Fibroblast of lung (primary cell): ENCODE measurements at regions not wholly inside any gene's neighbourhood (a gene's known extent, or its start where the extent isn't known, plus 50 kb on each side); places are given as distances from the start of the nearest gene placed in this dataset.

Experiments
- CTCF ChIP-seq, 2 donors: IDR thresholded peaks in 1 of 2; conservative IDR thresholded peaks in 1 of 2; 1 replicate in 1 of 2; 2 replicates in 1 of 2; pipeline ENCODE4 v1.5.1; 2011 to 2012; ENCODE audit warnings: low read length in 2 of 2, control low read depth in 1 of 2, inconsistent platforms in 1 of 2, low read depth in 1 of 2, mild to moderate bottlenecking in 1 of 2
- EZH2 ChIP-seq: IDR thresholded peaks from 2 replicates; pipeline ENCODE4 v1.5.1; 2012; ENCODE audit warnings: low read length, control low read depth, mild to moderate bottlenecking; ENCODE audit errors: missing control alignments

DNA sequence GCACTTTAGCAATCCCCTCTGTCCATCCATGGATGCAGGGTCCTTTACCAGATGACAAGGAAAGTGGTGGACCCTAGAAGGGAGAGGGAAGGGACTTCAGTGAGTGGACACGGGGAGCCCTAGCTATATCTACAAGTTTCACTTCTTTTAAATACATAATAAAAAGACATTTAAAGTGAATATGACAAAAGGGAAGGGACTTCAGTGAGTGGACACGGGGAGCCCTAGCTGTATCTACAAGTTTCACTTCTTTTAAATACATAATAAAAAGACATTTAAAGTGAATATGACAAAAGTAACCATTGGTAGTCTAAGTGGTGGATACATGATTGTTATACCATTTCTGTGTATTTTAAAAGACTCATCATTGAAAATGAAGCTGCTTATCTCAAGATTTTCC is 81.9 kb upstream of the HES1 start:
- TF ChIP-seq CTCF (conservative IDR thresholded peaks at IDR 0.05 in 1 of 2, IDR thresholded peaks at IDR 0.05 in 1 of 2; ENCODE audit: low read depth in 1 of 2, low read length in 2 of 2): no peak
- TF ChIP-seq EZH2: no peak
